NT2/D1 (cell line): ENCODE measurements at regions not wholly inside any gene's neighbourhood (a gene's known extent, or its start where the extent isn't known, plus 50 kb on each side); places are given as distances from the start of the nearest gene placed in this dataset.

Experiments used
- YY1 ChIP-seq: IDR thresholded peaks from 2 replicates; pipeline ENCODE4 v1.6.1; 2011; ENCODE audit not compliant: insufficient read length, insufficient read depth
- ZNF274 ChIP-seq: IDR thresholded peaks from 2 replicates; pipeline ENCODE4 v1.6.1; 2011; ENCODE audit warnings: mild to moderate bottlenecking, low read depth, low read length

- no peak for TF ChIP-seq ZNF274
- TF ChIP-seq YY1, result no peak
These were observed 189.0 kb upstream of the CTAGE1 start for GRCh38 chr18:22606563-22607283.
